Heart left ventricle (tissue), 13 donors: ENCODE measurements at regions not wholly inside any gene's neighbourhood (a gene's known extent, or its start where the extent isn't known, plus 50 kb on each side); places are given as distances from the start of the nearest gene placed in this dataset.

Experiments
- CTCF ChIP-seq, 12 donors: fragments of 200-600 bp; sonication (generic) in 4 of 12; IDR thresholded peaks; one replicate each; pipeline versions ENCODE4 v1.5.0 to v1.8.0; 2018 to 2022; ENCODE audit warnings: antibody characterized with exemption in 12 of 12, mild to moderate bottlenecking in 5 of 12
- POLR2A ChIP-seq, 2 donors: fragments of 450-650 bp; IDR thresholded peaks; one replicate each; pipeline ENCODE4 v1.6.1; 2017; ENCODE audit warnings: antibody characterized with exemption in 2 of 2, mild to moderate bottlenecking in 2 of 2, moderate library complexity in 2 of 2
- donor health status: ischemic (EF 13 %, LVEDD 7.1; RV severe dilation, severe dysfunction).
- donor health status: DM: no; HTN: yes; CAD: no.
- donor health status: DM: no; HTN: no; CAD: no.
- donor health status: ischemic (EF 25% LVEDD 6.9; RV normal size, moderate dysfunction).
- donor health status: ischemic (EF 25% LVEDD 5.7; RV mildly dilated, moderate dysfunction).
- donor health status: ischemic (EF 35%, LVEDD 5.7; RV mildly dilated, moderate dysfunction).
- donor health status: nonischemic (EF 11% LVEDD 7.7; RV severe dilation, severe dysfunction).
- donor health status: DM: yes; HTN: yes; CAD: no.
- donor health status: PGD.
- donor health status: ischemic (EF 29% LVEDD 5.4; RV normal size, mild dysfunction).
- donor health status: nonischemic (EF 23%, LVEDD 6.1; RV moderate dilation, normal function).

DNA sequence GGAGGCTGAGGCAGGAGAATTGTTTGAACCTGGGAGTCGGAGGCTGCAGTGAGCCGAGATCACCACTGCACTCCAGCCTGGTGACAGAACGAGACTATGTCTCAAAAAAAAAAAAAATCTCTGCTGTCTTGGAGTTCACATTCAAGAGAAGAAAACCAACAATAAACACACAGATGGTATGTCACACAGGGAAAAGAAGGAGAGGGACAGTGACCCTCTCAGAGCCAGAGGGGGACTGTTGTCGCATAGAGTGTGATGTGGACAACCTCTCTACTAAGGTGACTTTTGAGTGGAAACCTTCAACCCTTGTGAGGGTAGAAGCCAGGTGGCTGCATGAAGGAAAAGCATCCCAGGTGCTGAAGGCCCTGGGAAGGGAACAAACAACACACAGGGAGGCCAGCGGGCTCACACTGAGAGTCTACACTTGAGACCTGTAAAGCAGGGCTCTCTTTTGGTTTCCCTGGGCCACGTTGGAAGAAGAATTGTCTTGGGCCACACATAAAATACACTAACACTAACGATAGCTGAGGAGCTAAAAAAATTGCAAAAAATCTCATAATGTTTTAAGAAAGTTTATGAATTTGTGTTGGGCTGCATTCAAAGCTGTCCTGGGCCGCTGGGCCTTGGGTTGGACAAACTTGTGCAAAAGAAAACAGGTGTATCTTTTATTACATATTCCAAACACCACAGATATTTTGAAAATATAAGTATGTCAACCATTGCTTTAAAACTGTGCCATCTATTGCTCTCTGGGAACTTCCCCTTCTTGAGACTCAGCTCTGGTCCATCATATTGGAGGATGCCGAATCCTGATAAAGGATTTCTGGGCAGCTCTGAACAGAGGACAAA lies 136.0 kb downstream of the DDX1 start:
- TF ChIP-seq CTCF (IDR thresholded peaks at IDR 0.05) (no peak), POLR2A (IDR thresholded peaks at IDR 0.05) (no peak)
